ENCODE measurements at regions not wholly inside any gene's neighbourhood (a gene's known extent, or its start where the extent isn't known, plus 50 kb on each side); places are given as distances from the start of the nearest gene placed in this dataset.

GRCh38 chr9:75700252-75700640 is 190.2 kb upstream of the PCSK5 start:
- Histone ChIP-seq H2BK15ac (ENCODE audit: low read depth, low read length) (no peak overlapping the region), H4K91ac (ENCODE audit: insufficient read depth, low read depth, low read length) (no peak overlapping the region), H3K27ac (ENCODE audit: insufficient read depth, low read length) (no peak overlapping the region), H2AK5ac (ENCODE audit: low read depth, low read length) (no peak overlapping the region), H3K4me2 (ENCODE audit: low read depth, low read length) (no peak overlapping the region), H3K4me3 (ENCODE audit: insufficient read depth, low read depth, low read length) (no peak overlapping the region), H3K79me1 (ENCODE audit: low read depth in 1 of 2, low read length in 2 of 2) (no peaks in the 10 kb centered on the region), H4K8ac (ENCODE audit: low read depth in 2 of 2, low read length in 2 of 2) (no peak overlapping the region), H2AK9ac (replicated peaks; ENCODE audit: low read depth, low read length, poor library complexity) (no peak overlapping the region), H3K9me1 (ENCODE audit: insufficient read depth, low read length) (no peaks in the 10 kb centered on the region), H3K4ac (ENCODE audit: low read depth, low read length) (no peak overlapping the region), H2AFZ (replicated peaks; ENCODE audit: low read length, poor library complexity) (no peak overlapping the region), H3K36me3 (ENCODE audit: control insufficient read depth, insufficient read depth, low read length) (no peaks in the 10 kb centered on the region), H3K14ac (replicated peaks; ENCODE audit: low read depth, low read length) (no peak overlapping the region), H3K18ac (ENCODE audit: low read depth, low read length) (no peak overlapping the region), H4K20me1 (ENCODE audit: insufficient read depth, low read length) (no peaks in the 10 kb centered on the region), H3K23ac (ENCODE audit: low read depth, low read length) (no peak overlapping the region), H3K9me3 (ENCODE audit: control insufficient read depth, insufficient read depth, low read length) (0 out of 2 replicates have a peak, but pooled peaks cover 1% of the 10 kb centered on the region), H2BK5ac (ENCODE audit: low read depth, low read length, poor library complexity, severe bottlenecking) (no peak overlapping the region), H3K56ac (ENCODE audit: extremely low read depth, insufficient read depth, low read length) (no peak overlapping the region), H3K9ac (ENCODE audit: low read depth, low read length) (no peak overlapping the region), H4K5ac (ENCODE audit: low read depth, low read length) (no peak overlapping the region), H3K27me3 (ENCODE audit: control insufficient read depth, insufficient read depth, low read length) (no peaks in the 10 kb centered on the region), H2BK120ac (ENCODE audit: low read depth, low read length) (no peak overlapping the region), H2BK20ac (ENCODE audit: low read depth, low read length) (no peak overlapping the region), H3K4me1 (ENCODE audit: control insufficient read depth, insufficient read depth, low read length) (no peaks in the 10 kb centered on the region)
- no peak for DNase-seq
- ChIA-PET CTCF (no interaction called here), POLR2A (ENCODE audit: unreplicated experiment) (no interaction called here)
- no CpG with 5 or more reads among the region's 1 CpG for WGBS, 2 experiments (ENCODE audit: extremely low coverage in 2 of 2, insufficient read length in 1 of 2)
- no TSS peak for BruUV-seq (replicated peaks)
- ATAC-seq (ENCODE audit: low read depth): no peak
- in situ Hi-C loops (cut with MboI; ENCODE audit: low sequenced_read_pairs) (no loop called here), dilution Hi-C loops (cut with HindIII; ENCODE audit: low sequenced_read_pairs, unreplicated experiment) (no loop called here), intact Hi-C loops (cut with micrococcal nuclease) (no loop called here)
- TF ChIP-seq MAZ (IDR thresholded peaks at IDR 0.05; ENCODE audit: borderline replicate concordance, low read depth, low read length) (no peak), CHD1 (IDR thresholded peaks at IDR 0.05; ENCODE audit: low read depth, low read length) (no peak), MXI1 (IDR thresholded peaks at IDR 0.05; ENCODE audit: borderline replicate concordance, low read depth, low read length) (no peak)
